Body of pancreas (tissue), 4 donors: ENCODE measurements at regions not wholly inside any gene's neighbourhood (a gene's known extent, or its start where the extent isn't known, plus 50 kb on each side); places are given as distances from the start of the nearest gene placed in this dataset.

Experiments
- ATAC-seq: fragments of 150-250 bp; one replicate; pipeline ENCODE4 v1.9.1; 2016
- DNase-seq, 4 donors: peaks; one replicate each; pipeline ENCODE4 v3.0.0-alpha.2; 2019
- H3K27ac ChIP-seq, 4 donors: fragments of 200-600 bp; sonication (generic); 1 replicate in 3 of 4; 2 replicates in 1 of 4; pipeline versions ENCODE4 v1.5.1 to v1.6.1; 2016 to 2019; ENCODE audit warnings: mild to moderate bottlenecking in 1 of 4, mixed read lengths in 1 of 4, moderate library complexity in 1 of 4
- H3K27me3 ChIP-seq, 2 donors: fragments of 200-600 bp; sonication (generic); one replicate each; pipeline ENCODE4 v1.6.0; 2016; ENCODE audit warnings: mild to moderate bottlenecking in 1 of 2
- H3K36me3 ChIP-seq, 2 donors: fragments of 200-600 bp; sonication (generic); replicated peaks in 1 of 2; 2 replicates each; pipeline ENCODE4 v1.5.1; 2016; ENCODE audit warnings: low read depth in 2 of 2; ENCODE audit not compliant: insufficient read depth in 1 of 2
- H3K4me1 ChIP-seq: fragments of 200-600 bp; sonication (generic); one replicate; pipeline ENCODE4 v1.6.0; 2016
- H3K4me3 ChIP-seq, 2 donors: fragments of 200-600 bp; sonication (generic); 1 replicate in 1 of 2; 2 replicates in 1 of 2; pipeline ENCODE4 v1.5.1; 2016 to 2019
- H3K9me3 ChIP-seq, 3 donors: fragments of 200-600 bp; sonication (generic); 1 replicate in 2 of 3; 2 replicates in 1 of 3; pipeline ENCODE4 v1.5.1; 2016
- POLR2A ChIP-seq, 3 donors: fragments of 450-650 bp; IDR thresholded peaks; one replicate each; pipeline ENCODE4 v1.6.1; 2016; ENCODE audit warnings: antibody characterized with exemption in 3 of 3, mild to moderate bottlenecking in 2 of 3
- WGBS, 2 donors: methylation state at CpG; one replicate each; pipeline ENCODE4 v1.1.5; 2017; 5-methylcytosine and 5-hydroxymethylcytosine counted together
- intact Hi-C: fragments of 100-400 bp; cut with DNase I; formaldehyde crosslinking; loops from one replicate; pipeline ENCODE4 v1.15.1; 2023
- TF ChIP-seq, protein P1 (sequence below), 7 experiments: fragments of 450-650 bp in 4 of 7; fragments of 200-600 bp in 3 of 7; sonication (generic) in 3 of 7; IDR thresholded peaks; one replicate each; pipeline ENCODE4 v1.5.1; 2016 to 2019; ENCODE audit warnings: antibody characterized with exemption in 7 of 7

DNA sequence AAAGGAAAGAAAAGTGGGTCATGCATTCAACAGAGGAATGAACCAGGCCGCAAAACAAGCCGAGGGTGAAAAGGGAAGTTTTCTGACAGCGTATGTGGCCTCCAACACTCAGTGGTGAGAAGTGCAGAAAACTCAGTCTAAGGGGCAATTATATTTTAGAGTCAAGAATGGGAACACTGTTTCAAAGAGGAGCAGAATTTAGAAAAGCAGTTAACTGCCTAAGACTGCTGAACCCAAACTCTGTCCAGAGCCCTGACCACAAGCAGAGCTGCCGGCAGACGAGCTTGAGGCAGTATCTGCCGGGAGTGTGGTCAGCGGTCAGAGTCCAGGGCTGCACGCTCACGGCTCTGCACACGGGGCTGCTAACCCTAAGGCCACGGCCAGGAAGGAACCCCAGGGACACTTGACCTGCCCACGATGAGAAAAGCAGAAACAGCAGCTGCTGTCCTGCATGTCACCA lies 347.0 kb upstream of the ID2 start:
- Histone ChIP-seq H3K4me3 (no peak overlapping the region), H3K27ac (no peak overlapping the region), H3K9me3 (no peaks in the 10 kb centered on the region), H3K27me3 (no peaks in the 10 kb centered on the region), H3K4me1 (peaks cover 5% of the 10 kb centered on the region), H3K36me3 (no peaks in the 10 kb centered on the region)
- no peak for ATAC-seq
- WGBS, 2 donors: 71 to 90% methylated on average over 10 to 12 of the region's 12 CpGs
- intact Hi-C loops: no loop called here
- TF ChIP-seq POLR2A (IDR thresholded peaks at IDR 0.05): no peak
- TF ChIP-seq, protein P1, sequence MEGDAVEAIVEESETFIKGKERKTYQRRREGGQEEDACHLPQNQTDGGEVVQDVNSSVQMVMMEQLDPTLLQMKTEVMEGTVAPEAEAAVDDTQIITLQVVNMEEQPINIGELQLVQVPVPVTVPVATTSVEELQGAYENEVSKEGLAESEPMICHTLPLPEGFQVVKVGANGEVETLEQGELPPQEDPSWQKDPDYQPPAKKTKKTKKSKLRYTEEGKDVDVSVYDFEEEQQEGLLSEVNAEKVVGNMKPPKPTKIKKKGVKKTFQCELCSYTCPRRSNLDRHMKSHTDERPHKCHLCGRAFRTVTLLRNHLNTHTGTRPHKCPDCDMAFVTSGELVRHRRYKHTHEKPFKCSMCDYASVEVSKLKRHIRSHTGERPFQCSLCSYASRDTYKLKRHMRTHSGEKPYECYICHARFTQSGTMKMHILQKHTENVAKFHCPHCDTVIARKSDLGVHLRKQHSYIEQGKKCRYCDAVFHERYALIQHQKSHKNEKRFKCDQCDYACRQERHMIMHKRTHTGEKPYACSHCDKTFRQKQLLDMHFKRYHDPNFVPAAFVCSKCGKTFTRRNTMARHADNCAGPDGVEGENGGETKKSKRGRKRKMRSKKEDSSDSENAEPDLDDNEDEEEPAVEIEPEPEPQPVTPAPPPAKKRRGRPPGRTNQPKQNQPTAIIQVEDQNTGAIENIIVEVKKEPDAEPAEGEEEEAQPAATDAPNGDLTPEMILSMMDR (IDR thresholded peaks at IDR 0.05): no peak
- DNase-seq: no peak

DNA sequence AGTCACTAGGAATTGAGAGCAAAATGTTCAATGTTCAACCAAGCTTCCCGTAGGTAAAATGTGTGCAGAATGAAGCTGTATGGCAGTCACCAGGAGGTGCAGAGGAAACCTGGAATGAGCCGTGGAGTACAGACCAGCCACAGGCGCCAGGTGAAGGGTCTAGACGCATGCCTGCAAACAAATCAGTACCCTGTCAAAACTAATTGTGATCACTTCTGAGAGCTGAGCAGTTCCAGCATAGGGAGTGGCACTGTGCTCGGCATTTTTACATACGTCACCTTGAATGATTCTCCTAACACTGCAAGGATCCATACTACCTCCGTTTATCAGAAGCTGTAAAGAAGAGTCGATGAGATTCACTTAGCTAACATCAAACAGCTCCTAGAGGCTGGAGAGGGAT lies 346.1 kb upstream of the ID2 start:
- Histone ChIP-seq H3K27me3 (no peaks in the 10 kb centered on the region), H3K27ac (no peak overlapping the region), H3K36me3 (no peaks in the 10 kb centered on the region), H3K4me1 (no peaks in the 10 kb centered on the region), H3K9me3 (no peaks in the 10 kb centered on the region), H3K4me3 (no peak overlapping the region)
- ATAC-seq (no peak), DNase-seq (no peak)
- intact Hi-C loops: no loop called here
- WGBS, 2 donors: 84 to 86% methylated on average over 8 of the region's 8 CpGs
- TF ChIP-seq, protein P1 (IDR thresholded peaks at IDR 0.05): no peak
- no peak for TF ChIP-seq POLR2A (IDR thresholded peaks at IDR 0.05)

DNA sequence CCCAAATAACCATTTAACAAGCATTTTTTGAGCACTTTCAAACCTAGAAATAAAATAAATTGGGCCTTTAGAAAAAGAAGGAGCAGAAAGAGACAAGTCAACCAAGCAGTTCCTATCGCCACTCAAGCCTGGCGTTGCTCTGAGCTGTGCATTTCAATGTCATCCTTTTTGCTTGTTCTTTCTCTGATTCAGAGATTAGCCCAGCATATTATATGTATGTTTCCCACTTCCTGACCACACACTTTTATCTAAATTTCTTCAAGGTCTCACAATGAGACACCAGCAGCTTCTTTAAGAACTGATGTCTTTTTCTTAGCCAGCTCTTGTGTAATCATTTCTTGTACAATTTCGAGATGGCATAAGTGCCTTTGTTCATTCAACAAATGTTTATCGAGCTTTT lies 344.5 kb upstream of the ID2 start:
- H3K27me3 ChIP-seq: no peaks in the 10 kb centered on the region
- H3K4me1 ChIP-seq: no peaks in the 10 kb centered on the region
- H3K9me3 ChIP-seq: no peaks in the 10 kb centered on the region
- no peak for DNase-seq
- H3K4me3 ChIP-seq: no peak overlapping the region
- TF ChIP-seq, protein P1 (IDR thresholded peaks at IDR 0.05): no peak
- TF ChIP-seq POLR2A (IDR thresholded peaks at IDR 0.05): no peak
- 81% methylated on average over 4 of the region's 4 CpGs for WGBS, 2 donors
- H3K27ac ChIP-seq: no peak overlapping the region
- intact Hi-C loops: no loop called here
- no peaks in the 10 kb centered on the region for H3K36me3 ChIP-seq
- ATAC-seq: no peak

DNA sequence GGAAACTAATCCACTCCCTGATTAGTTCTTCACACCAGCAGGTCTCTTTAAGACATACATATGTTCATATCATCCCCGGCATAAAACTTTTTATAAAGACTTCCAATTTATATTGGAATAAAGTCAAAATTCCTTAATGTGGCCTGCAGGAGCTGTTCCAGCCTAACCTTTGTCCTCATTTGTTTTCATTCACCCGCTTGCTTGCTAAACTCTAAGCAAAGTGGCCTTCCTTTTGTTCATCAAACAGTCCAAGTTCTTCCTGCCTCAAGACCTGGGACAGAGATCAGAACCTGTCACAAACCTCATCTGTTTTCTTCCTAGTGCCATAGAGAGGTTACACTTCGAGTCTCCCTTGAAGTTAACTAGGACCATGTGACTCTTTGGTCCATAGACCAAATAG lies 339.4 kb upstream of the ID2 start:
- TF ChIP-seq, protein P1 (IDR thresholded peaks at IDR 0.05): no peak
- no peak for TF ChIP-seq POLR2A (IDR thresholded peaks at IDR 0.05)
- intact Hi-C loops: no loop called here
- Histone ChIP-seq H3K4me1 (no peaks in the 10 kb centered on the region), H3K36me3 (no peaks in the 10 kb centered on the region), H3K4me3 (no peak overlapping the region), H3K9me3 (no peaks in the 10 kb centered on the region), H3K27ac (no peak overlapping the region), H3K27me3 (no peaks in the 10 kb centered on the region)
- no peak for ATAC-seq
- DNase-seq: no peak
- WGBS, 2 donors: 54 to 57% methylated on average over 3 of the region's 3 CpGs

DNA sequence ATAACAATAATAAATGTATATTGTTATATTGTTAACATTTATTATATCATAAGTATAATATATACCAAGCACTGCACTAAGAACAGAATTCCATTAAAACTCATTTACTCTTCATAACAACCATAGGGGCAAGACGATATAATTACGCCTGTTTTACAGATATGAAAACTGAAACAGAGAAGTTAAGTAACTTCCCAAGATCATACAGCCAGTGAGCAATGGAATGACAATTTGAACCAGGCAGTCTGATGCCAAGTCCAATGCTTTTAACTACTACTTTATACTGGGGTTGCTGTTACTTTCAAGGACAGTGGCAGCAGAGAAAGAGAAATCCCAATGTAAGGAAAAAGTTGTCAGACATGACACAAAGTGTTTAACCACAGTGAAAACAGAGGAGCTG lies 338.8 kb upstream of the ID2 start:
- 79 to 86% methylated on average over 2 of the region's 2 CpGs for WGBS, 2 donors

More for the DNA sequence above, 338.8 kb upstream of the ID2 start:
- Histone ChIP-seq H3K27me3 (no peaks in the 10 kb centered on the region), H3K9me3 (no peaks in the 10 kb centered on the region), H3K27ac (no peak overlapping the region), H3K4me3 (no peak overlapping the region), H3K4me1 (no peaks in the 10 kb centered on the region), H3K36me3 (no peaks in the 10 kb centered on the region)
- DNase-seq (no peak), ATAC-seq (no peak)
- TF ChIP-seq POLR2A (IDR thresholded peaks at IDR 0.05): no peak
- TF ChIP-seq, protein P1 (IDR thresholded peaks at IDR 0.05): no peak
- intact Hi-C loops: no loop called here
